SU-DHL-6 (cell line): ENCODE measurements at regions not wholly inside any gene's neighbourhood (a gene's known extent, or its start where the extent isn't known, plus 50 kb on each side); places are given as distances from the start of the nearest gene placed in this dataset.

Experiments used
- H2AFZ ChIP-seq: fragments of 200-600 bp; sonication (generic); 2 replicates; pipeline ENCODE4 v1.6.1; 2014; ENCODE audit warnings: low read depth, mild to moderate bottlenecking, moderate library complexity, mixed read lengths, antibody characterized with exemption, low read length; ENCODE audit not compliant: severe bottlenecking
- H3F3A ChIP-seq: fragments of 200-600 bp; shearing (Covaris generic); 2 replicates; pipeline ENCODE4 v1.6.0; 2016; ENCODE audit warnings: antibody characterized with exemption, mild to moderate bottlenecking; ENCODE audit not compliant: insufficient read depth
- H3K27ac ChIP-seq: fragments of 200-600 bp; sonication (generic); 2 replicates; pipeline ENCODE4 v1.5.1; 2016; ENCODE audit warnings: low read depth, mild to moderate bottlenecking, low read length, moderate library complexity, mixed read lengths
- H3K27me3 ChIP-seq: fragments of 200-600 bp; sonication (generic), shearing (Covaris generic); 2 replicates; pipeline ENCODE4 v1.6.0; 2014; ENCODE audit warnings: mild to moderate bottlenecking, low read length
- H3K36me3 ChIP-seq: fragments of 200-600 bp; sonication (generic); 2 replicates; pipeline ENCODE4 v1.6.1; 2014; ENCODE audit warnings: mild to moderate bottlenecking, low read length, mixed read lengths
- H3K4me2 ChIP-seq: fragments of 300-600, 200-600 bp; shearing (Covaris generic), sonication (generic); 2 replicates; pipeline ENCODE4 v1.6.0; 2014; ENCODE audit warnings: low read length, low read depth, mild to moderate bottlenecking; ENCODE audit not compliant: poor library complexity, severe bottlenecking
- H3K4me3 ChIP-seq: fragments of 200-600 bp; sonication (generic); 2 replicates; pipeline ENCODE4 v1.5.1; 2014; ENCODE audit warnings: antibody characterized with exemption, low read length, mild to moderate bottlenecking, mixed read lengths; ENCODE audit not compliant: insufficient read depth, poor library complexity, severe bottlenecking
- H3K79me2 ChIP-seq: fragments of 200-600 bp; sonication (generic); 2 replicates; pipeline ENCODE4 v1.6.1; 2014; ENCODE audit warnings: mild to moderate bottlenecking, low read length, moderate library complexity; ENCODE audit not compliant: insufficient read depth
- H3K9ac ChIP-seq: fragments of 200-600 bp; sonication (generic); 2 replicates; pipeline ENCODE4 v1.7.0; 2014; ENCODE audit warnings: mild to moderate bottlenecking, low read length
- H3K9me2 ChIP-seq: fragments of 200-600 bp; sonication (generic); replicated peaks from 2 replicates; pipeline ENCODE4 v1.6.1; 2014; ENCODE audit warnings: low read length; ENCODE audit not compliant: insufficient read depth
- H3K9me3 ChIP-seq: fragments of 200-600 bp; sonication (generic); 2 replicates; pipeline ENCODE4 v1.6.1; 2014; ENCODE audit warnings: low read length, mixed read lengths; ENCODE audit not compliant: insufficient read depth
- H4K20me1 ChIP-seq: fragments of 200-600 bp; sonication (generic); 2 replicates; pipeline ENCODE4 v1.6.1; 2014; ENCODE audit warnings: low read depth, mild to moderate bottlenecking, antibody characterized with exemption, low read length, moderate library complexity, mixed read lengths
- EZH2phosphoT487 ChIP-seq: fragments of 200-600 bp; sonication (generic), shearing (Covaris generic); conservative IDR thresholded peaks from 2 replicates; pipeline ENCODE4 v1.6.1; 2018; ENCODE audit warnings: mild to moderate bottlenecking, antibody characterized with exemption, low read length, moderate library complexity, mixed read lengths
- TF ChIP-seq, protein P1 (sequence below): fragments of 200-600 bp; sonication (generic); IDR thresholded peaks from one replicate; pipeline ENCODE4 v1.5.1; 2017; ENCODE audit warnings: antibody characterized with exemption, mild to moderate bottlenecking, low read length, moderate library complexity; ENCODE audit not compliant: insufficient read depth, poor library complexity, severe bottlenecking

DNA sequence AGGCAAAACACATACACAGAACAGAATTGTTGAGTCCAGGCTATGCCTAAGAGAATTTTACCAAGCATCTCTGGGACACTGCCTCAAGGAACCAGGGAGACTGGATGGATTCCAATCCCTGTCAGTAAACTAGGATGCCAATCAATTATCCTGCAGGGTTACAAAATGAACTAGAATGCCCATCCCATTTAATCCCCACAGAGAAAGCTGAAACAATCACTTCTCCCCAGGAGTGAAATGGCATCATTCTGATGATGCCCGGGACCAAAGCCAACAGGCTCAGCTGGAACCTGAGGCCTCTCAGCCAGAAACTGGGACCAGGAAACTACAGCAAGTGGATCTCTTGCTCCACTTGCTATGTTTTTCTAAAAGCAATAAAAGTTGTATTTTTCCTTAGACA is 130.0 kb upstream of the TJP1 start:
- no peaks in the 10 kb centered on the region for H3K79me2 ChIP-seq
- no peak overlapping the region for H3K9ac ChIP-seq
- no peak overlapping the region for H3K4me2 ChIP-seq
- no peaks in the 10 kb centered on the region for H3K27me3 ChIP-seq
- no peaks in the 10 kb centered on the region for H4K20me1 ChIP-seq
- H3F3A ChIP-seq: no peaks in the 10 kb centered on the region
- H3K36me3 ChIP-seq: no peaks in the 10 kb centered on the region
- TF ChIP-seq, protein P1, sequence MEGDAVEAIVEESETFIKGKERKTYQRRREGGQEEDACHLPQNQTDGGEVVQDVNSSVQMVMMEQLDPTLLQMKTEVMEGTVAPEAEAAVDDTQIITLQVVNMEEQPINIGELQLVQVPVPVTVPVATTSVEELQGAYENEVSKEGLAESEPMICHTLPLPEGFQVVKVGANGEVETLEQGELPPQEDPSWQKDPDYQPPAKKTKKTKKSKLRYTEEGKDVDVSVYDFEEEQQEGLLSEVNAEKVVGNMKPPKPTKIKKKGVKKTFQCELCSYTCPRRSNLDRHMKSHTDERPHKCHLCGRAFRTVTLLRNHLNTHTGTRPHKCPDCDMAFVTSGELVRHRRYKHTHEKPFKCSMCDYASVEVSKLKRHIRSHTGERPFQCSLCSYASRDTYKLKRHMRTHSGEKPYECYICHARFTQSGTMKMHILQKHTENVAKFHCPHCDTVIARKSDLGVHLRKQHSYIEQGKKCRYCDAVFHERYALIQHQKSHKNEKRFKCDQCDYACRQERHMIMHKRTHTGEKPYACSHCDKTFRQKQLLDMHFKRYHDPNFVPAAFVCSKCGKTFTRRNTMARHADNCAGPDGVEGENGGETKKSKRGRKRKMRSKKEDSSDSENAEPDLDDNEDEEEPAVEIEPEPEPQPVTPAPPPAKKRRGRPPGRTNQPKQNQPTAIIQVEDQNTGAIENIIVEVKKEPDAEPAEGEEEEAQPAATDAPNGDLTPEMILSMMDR: no peak
- TF ChIP-seq EZH2phosphoT487: no peak
- H2AFZ ChIP-seq: no peak overlapping the region
- no peak overlapping the region for H3K4me3 ChIP-seq
- no peaks in the 10 kb centered on the region for H3K9me3 ChIP-seq
- no peaks in the 10 kb centered on the region for H3K9me2 ChIP-seq
- H3K27ac ChIP-seq: no peak overlapping the region

DNA sequence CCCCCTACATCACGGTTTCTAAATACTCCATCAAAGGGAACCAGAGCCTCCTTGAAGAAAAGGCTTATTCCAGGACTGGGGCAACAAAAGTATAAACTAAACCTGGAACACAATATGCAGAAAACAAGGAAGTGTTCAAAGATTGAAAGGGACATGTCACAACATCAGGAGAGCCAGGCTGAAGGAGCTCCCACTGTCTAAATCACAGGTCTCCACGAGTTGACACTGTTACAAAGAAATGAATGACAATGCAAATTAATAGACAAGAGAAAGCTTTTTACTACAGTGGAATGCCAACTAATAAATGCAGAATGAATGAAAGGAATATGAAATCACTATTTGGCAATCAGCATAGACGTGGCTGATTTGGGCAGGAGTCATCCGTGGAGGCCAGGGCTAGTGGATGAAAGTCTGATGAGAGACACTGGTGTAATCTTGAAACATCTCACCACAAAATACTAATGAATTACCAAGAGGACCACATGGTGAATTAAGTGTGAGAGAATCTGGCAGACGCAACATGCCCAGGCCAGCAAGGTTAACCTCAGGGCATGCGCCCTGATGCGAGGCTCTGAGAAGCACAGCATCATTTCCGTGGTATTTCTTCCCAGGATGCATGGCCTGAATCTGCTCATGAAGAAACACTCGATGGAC is 123.8 kb upstream of the TJP1 start:
- Histone ChIP-seq H3K9ac (no peak overlapping the region), H2AFZ (no peak overlapping the region), H3K9me3 (no peaks in the 10 kb centered on the region), H3K36me3 (no peaks in the 10 kb centered on the region), H3K4me3 (no peak overlapping the region), H3K9me2 (no peaks in the 10 kb centered on the region), H3K27ac (no peak overlapping the region), H3F3A (no peaks in the 10 kb centered on the region), H3K4me2 (no peak overlapping the region), H3K79me2 (no peaks in the 10 kb centered on the region), H3K27me3 (no peaks in the 10 kb centered on the region), H4K20me1 (no peaks in the 10 kb centered on the region)
- TF ChIP-seq EZH2phosphoT487: no peak
- TF ChIP-seq, protein P1: no peak

DNA sequence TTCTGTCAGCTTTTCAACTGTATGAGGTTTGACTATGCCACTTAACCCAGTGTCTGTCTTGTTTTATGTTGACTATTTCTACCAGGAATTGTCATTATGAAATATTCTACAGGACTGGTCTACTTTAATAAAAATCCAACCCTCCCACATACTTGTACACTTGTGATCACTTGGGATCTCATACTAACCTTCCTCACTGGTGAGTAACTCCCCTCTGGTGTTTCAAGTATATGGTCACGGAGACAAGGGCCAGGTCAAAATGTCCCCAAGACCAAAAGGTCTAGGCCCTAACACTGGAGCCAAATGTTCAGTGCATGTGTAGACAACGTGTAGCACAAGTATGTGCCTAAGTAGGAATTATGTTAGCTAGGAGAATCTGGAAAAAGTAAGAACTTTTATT is 122.7 kb upstream of the TJP1 start:
- H3K4me3 ChIP-seq: no peak overlapping the region
- no peak overlapping the region for H3K9ac ChIP-seq
- H3K27me3 ChIP-seq: no peaks in the 10 kb centered on the region
- no peaks in the 10 kb centered on the region for H3F3A ChIP-seq
- H4K20me1 ChIP-seq: no peaks in the 10 kb centered on the region
- H3K4me2 ChIP-seq: no peak overlapping the region
- H3K9me3 ChIP-seq: no peaks in the 10 kb centered on the region
- no peaks in the 10 kb centered on the region for H3K36me3 ChIP-seq
- H3K27ac ChIP-seq: no peak overlapping the region
- no peaks in the 10 kb centered on the region for H3K9me2 ChIP-seq
- H3K79me2 ChIP-seq: no peaks in the 10 kb centered on the region
- TF ChIP-seq, protein P1: no peak
- no peak for TF ChIP-seq EZH2phosphoT487
- H2AFZ ChIP-seq: no peak overlapping the region
